HepG2 (cell line): ENCODE measurements at regions not wholly inside any gene's neighbourhood (a gene's known extent, or its start where the extent isn't known, plus 50 kb on each side); places are given as distances from the start of the nearest gene placed in this dataset.

Source experiments
- ATAC-seq: fragments of 200-7000 bp; cut with Tn5 transposase; 3 replicates; pipeline ENCODE4 v1.9.1; 2020; ENCODE audit warnings: mild to moderate bottlenecking, moderate library complexity
- BruUV-seq: library from RNA; stranded (reverse); fragments of 400-500 nt; replicated peaks from 2 replicates; lab custom pipeline; 2021; lab: Mats Ljungman, UMichigan
- CTCF ChIA-PET: fragments of 300-600 bp; formaldehyde crosslinking; extraction: SDS; loops from one replicate; lab custom pipeline; 2021; ENCODE audit warnings: low total read pairs, inconsistent platforms, low intra/inter-chr PET ratio; lab: Yijun Ruan, JAX
- POLR2A ChIA-PET: fragments of 350-600 bp; sonication (Branson Sonifier 250); formaldehyde crosslinking; loops from one replicate; lab custom pipeline; 2020; ENCODE audit warnings: antibody characterized with exemption, inconsistent platforms; lab: Yijun Ruan, JAX
- DNase-seq: peaks from one replicate; pipeline ENCODE4 v3.0.0-alpha.2; 2015; ENCODE audit warnings: low spot score
- FAIRE-seq: peaks from 3 replicates; lab custom pipeline; 2011; peaks lifted over from hg19 to GRCh38; lab: Jason Lieb, UNC
- H2AFZ ChIP-seq: one replicate; pipeline ENCODE4 v1.6.1; 2011; ENCODE audit warnings: low read length, inconsistent platforms
- H3K27ac ChIP-seq: fragments of 300-600 bp; 3 replicates; pipeline ENCODE4 v1.8.0; 2011; ENCODE audit warnings: mixed run types, mild to moderate bottlenecking, mixed read lengths, low read length, inconsistent platforms; ENCODE audit not compliant: insufficient read depth; ENCODE audit errors: extremely low read length
- H3K27me3 ChIP-seq, 2 experiments: fragments of 200-600 bp in 1 of 2; 2 replicates in 1 of 2; 3 replicates in 1 of 2; pipeline versions ENCODE4 v1.6.0 to v1.8.0; 2011; ENCODE audit warnings: low read length in 2 of 2, mild to moderate bottlenecking in 2 of 2, moderate library complexity in 2 of 2, inconsistent platforms in 1 of 2; ENCODE audit not compliant: insufficient read depth in 2 of 2, control insufficient read depth in 1 of 2
- H3K36me3 ChIP-seq, 2 experiments: fragments of 200-600 bp in 1 of 2; replicated peaks in 1 of 2; 2 replicates in 1 of 2; 3 replicates in 1 of 2; pipeline versions ENCODE4 v1.5.1 to v1.8.0; 2011; ENCODE audit warnings: low read length in 2 of 2, inconsistent platforms in 1 of 2; ENCODE audit not compliant: insufficient read depth in 2 of 2, control insufficient read depth in 1 of 2
- H3K4me1 ChIP-seq: 2 replicates; pipeline ENCODE4 v1.5.1; 2012; ENCODE audit warnings: low read length, inconsistent platforms; ENCODE audit not compliant: insufficient read depth
- H3K4me2 ChIP-seq: 2 replicates; pipeline ENCODE4 v1.6.0; 2011; ENCODE audit warnings: low read depth, low read length, inconsistent platforms
- H3K4me3 ChIP-seq, 3 experiments: fragments of 200-600 bp in 1 of 3; sonication (generic), shearing (Covaris generic) in 1 of 3; replicated peaks in 1 of 3; 2 replicates each; pipeline ENCODE4 v1.5.1; 2011 to 2016; ENCODE audit warnings: low read length in 3 of 3, inconsistent platforms in 2 of 3, low read depth in 2 of 3, mild to moderate bottlenecking in 2 of 3, control low read depth in 1 of 3, mixed read lengths in 1 of 3; ENCODE audit not compliant: insufficient read depth in 1 of 3
- H3K79me2 ChIP-seq: one replicate; pipeline ENCODE4 v1.6.1; 2011; ENCODE audit warnings: low read length, inconsistent platforms; ENCODE audit not compliant: insufficient read depth
- H3K9ac ChIP-seq: 2 replicates; pipeline ENCODE4 v1.6.0; 2011; ENCODE audit warnings: mild to moderate bottlenecking, low read depth, low read length, inconsistent platforms; ENCODE audit not compliant: insufficient read depth
- H3K9me3 ChIP-seq: 2 replicates; pipeline ENCODE4 v1.5.1; 2012; ENCODE audit warnings: mild to moderate bottlenecking, low read length
- H4K20me1 ChIP-seq: 2 replicates; pipeline ENCODE4 v1.6.0; 2011; ENCODE audit warnings: inconsistent platforms, mild to moderate bottlenecking, low read length, moderate library complexity; ENCODE audit not compliant: insufficient read depth
- SAFB2 ChIP-seq: sonication (generic); formaldehyde crosslinking; IDR thresholded peaks from 2 replicates; pipeline ENCODE4 v1.5.1; 2020; ENCODE audit warnings: missing genetic modification reagents, low read depth, mild to moderate bottlenecking, borderline replicate concordance
- SMAD9 ChIP-seq: sonication (generic); formaldehyde crosslinking; IDR thresholded peaks from 2 replicates; pipeline ENCODE4 v1.5.1; 2020; ENCODE audit warnings: mild to moderate bottlenecking, missing genetic modification reagents
- ZNF18 ChIP-seq: sonication (generic); formaldehyde crosslinking; IDR thresholded peaks from 2 replicates; pipeline ENCODE4 v1.8.0; 2022; ENCODE audit warnings: mild to moderate bottlenecking, missing genetic modification reagents; ENCODE audit not compliant: insufficient replicate concordance
- ZNF264 ChIP-seq: sonication (generic); formaldehyde crosslinking; IDR thresholded peaks from 2 replicates; pipeline ENCODE4 v1.4.0; 2020; ENCODE audit warnings: missing genetic modification reagents
- ZNF451 ChIP-seq: sonication (generic); formaldehyde crosslinking; IDR thresholded peaks from 2 replicates; pipeline ENCODE4 v1.5.0; 2020; ENCODE audit warnings: mild to moderate bottlenecking, missing genetic modification reagents
- ZNF484 ChIP-seq: sonication (generic); formaldehyde crosslinking; IDR thresholded peaks from 2 replicates; pipeline ENCODE4 v1.5.1; 2020; ENCODE audit warnings: mild to moderate bottlenecking, low read depth, missing genetic modification reagents, borderline replicate concordance
- ZNF891 ChIP-seq: sonication (generic); formaldehyde crosslinking; IDR thresholded peaks from 2 replicates; pipeline ENCODE4 v1.5.0; 2020; ENCODE audit warnings: mild to moderate bottlenecking, missing genetic modification reagents
- ZSCAN22 ChIP-seq: sonication (generic); formaldehyde crosslinking; IDR thresholded peaks from 2 replicates; pipeline ENCODE4 v1.4.0; 2020; ENCODE audit warnings: mild to moderate bottlenecking, missing genetic modification reagents
- WGBS: methylation state at CpG from one replicate; pipeline ENCODE4 v1.1.6; 2017; ENCODE audit warnings: low lambda C conversion rate; 5-methylcytosine and 5-hydroxymethylcytosine counted together
- in situ Hi-C: cut with HindIII; loops from 2 replicates; pipeline ENCODE4 v1.10.0; 2017; ENCODE audit warnings: low pct_unique_long_range_greater_than_20kb; ENCODE audit not compliant: extremely low pct_ligation_motif_present
- intact Hi-C: fragments of 100-400 bp; cut with micrococcal nuclease; formaldehyde crosslinking; loops from one replicate; pipeline ENCODE4 v1.10.0; 2022; ENCODE audit not compliant: unreplicated experiment

GRCh38 chr3:13690636-13691035 lies 141.7 kb downstream of the FBLN2 start:
- Histone ChIP-seq H3K36me3 (no peaks in the 10 kb centered on the region), H3K4me2 (no peak overlapping the region), H4K20me1 (no peaks in the 10 kb centered on the region), H3K9me3 (no peaks in the 10 kb centered on the region), H2AFZ (no peak overlapping the region), H3K27me3 (peaks cover 8 to 86% of the 10 kb centered on the region in 2 experiments; a peak in 4 of 5 replicates), H3K79me2 (no peaks in the 10 kb centered on the region), H3K4me1 (no peaks in the 10 kb centered on the region), H3K27ac (no peak overlapping the region), H3K9ac (no peak overlapping the region), H3K4me3 (no peak overlapping the region)
- ChIA-PET CTCF (no interaction called here), POLR2A (no interaction called here)
- no peak for TF ChIP-seq SAFB2 (CRISPR knock-in tag)
- no peak for TF ChIP-seq ZNF484 (CRISPR knock-in tag)
- no peak for TF ChIP-seq ZNF264
- TF ChIP-seq ZSCAN22 (CRISPR knock-in tag): no peak
- TF ChIP-seq ZNF451 (CRISPR knock-in tag): no peak
- no peak for TF ChIP-seq ZNF891
- no peak for TF ChIP-seq ZNF18 (CRISPR knock-in tag)
- TF ChIP-seq SMAD9: no peak
- no TSS peak for BruUV-seq
- WGBS: 7% methylated on average over 2 of the region's 2 CpGs
- DNase-seq (no peak), FAIRE-seq (no peak), ATAC-seq (no peak)
- intact Hi-C loops: no loop called here
- in situ Hi-C loops: no loop called here
